GM21576 (cell line): ENCODE measurements at regions not wholly inside any gene's neighbourhood (a gene's known extent, or its start where the extent isn't known, plus 50 kb on each side); places are given as distances from the start of the nearest gene placed in this dataset.
"Not testable (repeated sequence)": the region's sequence is repeated elsewhere in the genome, so short reads cannot be mapped to it uniquely, and the experiment has no call there.

ENCODE experiments used
- ATAC-seq: cut with Tn5 transposase; IDR thresholded peaks from one replicate; pipeline ENCODE4 v1.9.1; 2021; ENCODE audit warnings: mild to moderate bottlenecking, moderate library complexity; ENCODE audit not compliant: unreplicated experiment

- no peak for ATAC-seq
These were observed 99.1 kb upstream of the IRAK1BP1 start for GRCh38 chr6:78768271-78768670.

- no peak for ATAC-seq
These were observed 96.6 kb upstream of the IRAK1BP1 start for GRCh38 chr6:78770765-78771164.

- ATAC-seq, result no peak
These were observed 95.8 kb upstream of the IRAK1BP1 start for GRCh38 chr6:78771586-78771985.

GRCh38 chr6:78781001-78781400 is 86.3 kb upstream of the IRAK1BP1 start:
- ATAC-seq, result no peak

GRCh38 chr6:78783366-78783765 is 84.0 kb upstream of the IRAK1BP1 start:
- not testable (repeated sequence) for ATAC-seq

GRCh38 chr6:78797270-78797669 is 70.1 kb upstream of the IRAK1BP1 start:
- no peak for ATAC-seq

GRCh38 chr6:78799682-78800081 is 67.7 kb upstream of the IRAK1BP1 start:
- ATAC-seq, result no peak

- not testable (repeated sequence) for ATAC-seq
These were observed 60.6 kb upstream of the IRAK1BP1 start for GRCh38 chr6:78806792-78807191.

GRCh38 chr6:78807655-78808355 is 59.5 kb upstream of the IRAK1BP1 start:
- not testable (repeated sequence) for ATAC-seq

- ATAC-seq, result no peak
These were observed 58.9 kb upstream of the IRAK1BP1 start for GRCh38 chr6:78808356-78808891.

- ATAC-seq, result no peak
These were observed 58.4 kb upstream of the IRAK1BP1 start for GRCh38 chr6:78808933-78809332.

GRCh38 chr6:78810146-78810545 is 57.2 kb upstream of the IRAK1BP1 start:
- peak; percentile 59 for ATAC-seq

GRCh38 chr6:78810698-78811097 is 56.7 kb upstream of the IRAK1BP1 start:
- no peak for ATAC-seq
